ENCODE measurements at regions not wholly inside any gene's neighbourhood (a gene's known extent, or its start where the extent isn't known, plus 50 kb on each side); places are given as distances from the start of the nearest gene placed in this dataset.
A peak's percentile ranks its signal among the peaks of the same experiment; 100 is the strongest.

DNA sequence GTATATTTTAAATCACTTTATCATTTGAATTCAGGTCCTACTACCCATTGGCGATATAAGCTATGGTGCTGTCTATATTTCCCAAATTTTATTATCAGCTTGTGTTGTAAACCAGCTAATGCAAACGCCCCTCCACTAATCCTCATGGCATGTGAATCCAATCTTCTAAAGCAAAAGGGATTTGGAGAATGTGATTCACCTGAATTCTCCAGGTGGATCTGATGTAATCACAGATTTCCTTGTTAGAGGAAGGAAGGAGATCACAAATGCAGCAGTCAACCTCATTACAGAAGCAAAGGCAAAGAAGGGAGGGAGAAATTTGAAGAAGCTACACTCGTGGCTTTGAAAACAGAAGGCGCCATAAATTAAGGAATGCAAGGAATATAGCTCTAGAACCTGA is 431.1 kb upstream of the CDH19 start (continued):
- TF ChIP-seq, protein P1, sequence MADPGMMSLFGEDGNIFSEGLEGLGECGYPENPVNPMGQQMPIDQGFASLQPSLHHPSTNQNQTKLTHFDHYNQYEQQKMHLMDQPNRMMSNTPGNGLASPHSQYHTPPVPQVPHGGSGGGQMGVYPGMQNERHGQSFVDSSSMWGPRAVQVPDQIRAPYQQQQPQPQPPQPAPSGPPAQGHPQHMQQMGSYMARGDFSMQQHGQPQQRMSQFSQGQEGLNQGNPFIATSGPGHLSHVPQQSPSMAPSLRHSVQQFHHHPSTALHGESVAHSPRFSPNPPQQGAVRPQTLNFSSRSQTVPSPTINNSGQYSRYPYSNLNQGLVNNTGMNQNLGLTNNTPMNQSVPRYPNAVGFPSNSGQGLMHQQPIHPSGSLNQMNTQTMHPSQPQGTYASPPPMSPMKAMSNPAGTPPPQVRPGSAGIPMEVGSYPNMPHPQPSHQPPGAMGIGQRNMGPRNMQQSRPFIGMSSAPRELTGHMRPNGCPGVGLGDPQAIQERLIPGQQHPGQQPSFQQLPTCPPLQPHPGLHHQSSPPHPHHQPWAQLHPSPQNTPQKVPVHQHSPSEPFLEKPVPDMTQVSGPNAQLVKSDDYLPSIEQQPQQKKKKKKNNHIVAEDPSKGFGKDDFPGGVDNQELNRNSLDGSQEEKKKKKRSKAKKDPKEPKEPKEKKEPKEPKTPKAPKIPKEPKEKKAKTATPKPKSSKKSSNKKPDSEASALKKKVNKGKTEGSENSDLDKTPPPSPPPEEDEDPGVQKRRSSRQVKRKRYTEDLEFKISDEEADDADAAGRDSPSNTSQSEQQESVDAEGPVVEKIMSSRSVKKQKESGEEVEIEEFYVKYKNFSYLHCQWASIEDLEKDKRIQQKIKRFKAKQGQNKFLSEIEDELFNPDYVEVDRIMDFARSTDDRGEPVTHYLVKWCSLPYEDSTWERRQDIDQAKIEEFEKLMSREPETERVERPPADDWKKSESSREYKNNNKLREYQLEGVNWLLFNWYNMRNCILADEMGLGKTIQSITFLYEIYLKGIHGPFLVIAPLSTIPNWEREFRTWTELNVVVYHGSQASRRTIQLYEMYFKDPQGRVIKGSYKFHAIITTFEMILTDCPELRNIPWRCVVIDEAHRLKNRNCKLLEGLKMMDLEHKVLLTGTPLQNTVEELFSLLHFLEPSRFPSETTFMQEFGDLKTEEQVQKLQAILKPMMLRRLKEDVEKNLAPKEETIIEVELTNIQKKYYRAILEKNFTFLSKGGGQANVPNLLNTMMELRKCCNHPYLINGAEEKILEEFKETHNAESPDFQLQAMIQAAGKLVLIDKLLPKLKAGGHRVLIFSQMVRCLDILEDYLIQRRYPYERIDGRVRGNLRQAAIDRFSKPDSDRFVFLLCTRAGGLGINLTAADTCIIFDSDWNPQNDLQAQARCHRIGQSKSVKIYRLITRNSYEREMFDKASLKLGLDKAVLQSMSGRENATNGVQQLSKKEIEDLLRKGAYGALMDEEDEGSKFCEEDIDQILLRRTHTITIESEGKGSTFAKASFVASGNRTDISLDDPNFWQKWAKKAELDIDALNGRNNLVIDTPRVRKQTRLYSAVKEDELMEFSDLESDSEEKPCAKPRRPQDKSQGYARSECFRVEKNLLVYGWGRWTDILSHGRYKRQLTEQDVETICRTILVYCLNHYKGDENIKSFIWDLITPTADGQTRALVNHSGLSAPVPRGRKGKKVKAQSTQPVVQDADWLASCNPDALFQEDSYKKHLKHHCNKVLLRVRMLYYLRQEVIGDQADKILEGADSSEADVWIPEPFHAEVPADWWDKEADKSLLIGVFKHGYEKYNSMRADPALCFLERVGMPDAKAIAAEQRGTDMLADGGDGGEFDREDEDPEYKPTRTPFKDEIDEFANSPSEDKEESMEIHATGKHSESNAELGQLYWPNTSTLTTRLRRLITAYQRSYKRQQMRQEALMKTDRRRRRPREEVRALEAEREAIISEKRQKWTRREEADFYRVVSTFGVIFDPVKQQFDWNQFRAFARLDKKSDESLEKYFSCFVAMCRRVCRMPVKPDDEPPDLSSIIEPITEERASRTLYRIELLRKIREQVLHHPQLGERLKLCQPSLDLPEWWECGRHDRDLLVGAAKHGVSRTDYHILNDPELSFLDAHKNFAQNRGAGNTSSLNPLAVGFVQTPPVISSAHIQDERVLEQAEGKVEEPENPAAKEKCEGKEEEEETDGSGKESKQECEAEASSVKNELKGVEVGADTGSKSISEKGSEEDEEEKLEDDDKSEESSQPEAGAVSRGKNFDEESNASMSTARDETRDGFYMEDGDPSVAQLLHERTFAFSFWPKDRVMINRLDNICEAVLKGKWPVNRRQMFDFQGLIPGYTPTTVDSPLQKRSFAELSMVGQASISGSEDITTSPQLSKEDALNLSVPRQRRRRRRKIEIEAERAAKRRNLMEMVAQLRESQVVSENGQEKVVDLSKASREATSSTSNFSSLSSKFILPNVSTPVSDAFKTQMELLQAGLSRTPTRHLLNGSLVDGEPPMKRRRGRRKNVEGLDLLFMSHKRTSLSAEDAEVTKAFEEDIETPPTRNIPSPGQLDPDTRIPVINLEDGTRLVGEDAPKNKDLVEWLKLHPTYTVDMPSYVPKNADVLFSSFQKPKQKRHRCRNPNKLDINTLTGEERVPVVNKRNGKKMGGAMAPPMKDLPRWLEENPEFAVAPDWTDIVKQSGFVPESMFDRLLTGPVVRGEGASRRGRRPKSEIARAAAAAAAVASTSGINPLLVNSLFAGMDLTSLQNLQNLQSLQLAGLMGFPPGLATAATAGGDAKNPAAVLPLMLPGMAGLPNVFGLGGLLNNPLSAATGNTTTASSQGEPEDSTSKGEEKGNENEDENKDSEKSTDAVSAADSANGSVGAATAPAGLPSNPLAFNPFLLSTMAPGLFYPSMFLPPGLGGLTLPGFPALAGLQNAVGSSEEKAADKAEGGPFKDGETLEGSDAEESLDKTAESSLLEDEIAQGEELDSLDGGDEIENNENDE (IDR thresholded peaks at IDR 0.05; ENCODE audit: insufficient replicate concordance, low read length): peak; percentile 28
- TF ChIP-seq SP1 (IDR thresholded peaks at IDR 0.05; ENCODE audit: low read depth, low read length) (no peak), EP300 (IDR thresholded peaks at IDR 0.05; ENCODE audit: borderline replicate concordance in 1 of 2, low read depth in 2 of 2, low read length in 2 of 2) (no peak), KDM5A (IDR thresholded peaks at IDR 0.05; ENCODE audit: low read length) (no peak), BCL11A (IDR thresholded peaks at IDR 0.05; ENCODE audit: low read depth in 2 of 2, low read length in 2 of 2) (no peak), CEBPB (IDR thresholded peaks at IDR 0.05; ENCODE audit: low read depth, low read length) (no peak), SIN3A (conservative IDR thresholded peaks at IDR 0.05 in 1 of 2, IDR thresholded peaks at IDR 0.05 in 1 of 2; ENCODE audit: low read depth in 1 of 2, low read length in 2 of 2) (no peak), CREB1 (IDR thresholded peaks at IDR 0.05) (no peak), ASH2L (IDR thresholded peaks at IDR 0.05; ENCODE audit: low read length) (no peak), TEAD4 (IDR thresholded peaks at IDR 0.05; ENCODE audit: low read depth, low read length) (peak; percentile 48; the same call in 1 of the 2 replicates), EZH2 (IDR thresholded peaks at IDR 0.05; ENCODE audit: low read depth, low read length, severe bottlenecking) (no peak)
- TF ChIP-seq, protein P2, sequence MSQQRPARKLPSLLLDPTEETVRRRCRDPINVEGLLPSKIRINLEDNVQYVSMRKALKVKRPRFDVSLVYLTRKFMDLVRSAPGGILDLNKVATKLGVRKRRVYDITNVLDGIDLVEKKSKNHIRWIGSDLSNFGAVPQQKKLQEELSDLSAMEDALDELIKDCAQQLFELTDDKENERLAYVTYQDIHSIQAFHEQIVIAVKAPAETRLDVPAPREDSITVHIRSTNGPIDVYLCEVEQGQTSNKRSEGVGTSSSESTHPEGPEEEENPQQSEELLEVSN (IDR thresholded peaks at IDR 0.05): 0 out of 2 replicates have a peak, but pooled peaks have one; percentile 13

Data from H1 (cell line).